ENCODE measurements at regions not wholly inside any gene's neighbourhood (a gene's known extent, or its start where the extent isn't known, plus 50 kb on each side); places are given as distances from the start of the nearest gene placed in this dataset.
"Not testable (repeated sequence)": the region's sequence is repeated elsewhere in the genome, so short reads cannot be mapped to it uniquely, and the experiment has no call there.

DNA sequence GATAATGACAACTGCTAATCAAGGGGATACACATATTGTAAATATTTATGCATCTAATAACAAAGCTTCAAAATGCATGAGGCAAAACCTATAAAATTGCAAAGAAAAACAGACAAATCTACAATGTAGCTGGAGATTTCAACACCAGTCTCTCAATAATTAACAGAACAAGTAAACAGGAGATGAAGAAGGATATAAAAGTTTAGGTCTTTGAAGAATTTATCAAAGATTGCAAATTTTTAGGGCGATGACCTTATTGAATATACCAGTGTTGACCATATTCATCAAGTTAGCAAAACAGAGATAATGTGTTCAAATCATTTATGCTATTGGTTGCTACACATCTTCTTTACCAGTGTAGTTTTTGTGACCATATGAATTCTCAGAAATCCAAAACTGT is 237.8 kb upstream of the SGK1 start:
- no peak for DNase-seq (ENCODE audit: low spot score)

DNA sequence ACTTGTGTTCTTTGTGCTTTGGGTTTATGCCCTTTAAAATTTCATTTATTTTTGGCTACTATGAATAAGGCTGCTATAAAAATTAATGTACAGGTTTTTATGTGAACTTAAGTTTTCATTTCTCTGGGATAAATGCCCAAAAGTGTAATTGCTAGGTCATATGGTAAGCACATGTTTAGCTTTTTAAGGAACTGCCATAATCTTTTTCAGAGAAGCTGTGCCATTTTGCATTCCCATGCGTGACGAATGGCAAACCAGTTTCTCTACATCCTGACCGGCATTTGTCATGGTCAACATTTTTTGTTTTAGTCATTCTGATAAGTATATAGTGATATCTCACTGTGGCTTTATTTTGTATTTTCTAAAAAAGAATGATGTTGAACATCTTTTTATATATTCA is 236.0 kb upstream of the SGK1 start:
- DNase-seq (ENCODE audit: low spot score): no peak

DNA sequence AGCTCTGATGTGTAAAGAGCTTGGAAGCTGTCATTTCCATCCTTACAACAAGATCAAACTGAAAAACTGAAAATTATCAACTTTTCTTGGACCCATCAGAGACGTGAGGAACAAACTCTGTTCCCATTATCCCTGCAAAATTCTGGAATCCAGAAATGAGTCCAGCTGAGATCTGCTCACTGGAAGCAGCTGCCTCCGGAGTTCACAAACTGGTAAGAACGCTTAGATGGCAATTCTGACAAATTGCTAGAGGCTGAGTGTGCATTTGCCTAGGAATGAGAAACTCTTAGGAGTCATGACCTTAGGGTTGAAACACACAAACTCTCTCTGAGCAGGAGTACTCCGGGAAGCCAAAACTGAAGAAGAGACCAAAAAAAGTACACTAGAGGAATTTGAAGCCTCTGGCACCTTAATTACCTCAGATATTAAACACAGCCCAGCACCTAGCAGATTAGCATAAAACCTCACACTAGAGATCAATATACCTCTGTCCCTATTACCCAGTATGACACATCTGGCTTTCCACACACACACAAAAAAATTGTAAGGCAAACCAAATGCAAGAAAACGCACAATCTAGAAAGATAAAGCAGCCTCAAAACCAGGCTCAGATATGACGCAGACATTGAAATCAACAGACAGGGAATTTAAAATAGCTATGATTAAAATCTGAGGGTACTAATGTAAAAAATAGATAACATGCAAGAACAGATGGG is 233.5 kb upstream of the SGK1 start:
- no peak for DNase-seq (ENCODE audit: low spot score)

DNA sequence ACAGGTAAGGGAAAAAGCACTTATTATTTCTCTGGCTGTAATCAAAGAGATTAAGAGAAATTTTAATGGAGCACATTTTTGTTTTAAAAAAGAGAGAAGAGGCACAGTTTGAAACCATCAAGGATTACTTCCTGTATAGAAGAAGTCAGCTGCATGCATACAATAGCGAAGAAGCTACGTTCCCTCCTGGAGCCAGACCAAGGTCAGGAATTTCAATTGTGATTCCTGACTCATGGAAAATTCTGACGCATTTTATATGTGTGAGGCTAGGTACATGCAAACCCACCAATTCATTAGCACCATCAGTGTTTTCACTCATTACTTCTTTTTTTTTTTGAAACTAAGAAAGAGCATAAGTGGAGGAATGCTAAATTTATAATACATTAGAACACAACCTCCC is 232.7 kb upstream of the SGK1 start:
- DNase-seq (ENCODE audit: low spot score): no peak

DNA sequence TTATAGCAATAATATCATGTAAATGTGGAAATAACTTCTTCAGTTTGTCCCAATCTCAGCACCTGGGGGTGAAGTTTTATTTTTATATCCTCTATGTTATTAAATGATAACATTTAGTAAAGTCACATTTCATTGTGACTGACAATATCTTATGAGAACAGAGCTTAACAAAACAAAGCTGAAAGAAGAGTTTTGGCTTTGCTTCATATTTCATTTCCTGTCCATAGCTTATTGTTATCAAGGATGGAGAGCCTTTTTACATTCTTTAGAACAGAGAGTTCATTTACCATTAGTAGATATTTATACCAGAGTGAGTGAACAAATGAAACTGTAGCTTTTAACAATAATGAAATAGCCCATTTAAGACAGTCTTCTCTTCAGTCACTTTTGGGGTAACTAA is 231.9 kb upstream of the SGK1 start:
- no peak for DNase-seq (ENCODE audit: low spot score)

DNA sequence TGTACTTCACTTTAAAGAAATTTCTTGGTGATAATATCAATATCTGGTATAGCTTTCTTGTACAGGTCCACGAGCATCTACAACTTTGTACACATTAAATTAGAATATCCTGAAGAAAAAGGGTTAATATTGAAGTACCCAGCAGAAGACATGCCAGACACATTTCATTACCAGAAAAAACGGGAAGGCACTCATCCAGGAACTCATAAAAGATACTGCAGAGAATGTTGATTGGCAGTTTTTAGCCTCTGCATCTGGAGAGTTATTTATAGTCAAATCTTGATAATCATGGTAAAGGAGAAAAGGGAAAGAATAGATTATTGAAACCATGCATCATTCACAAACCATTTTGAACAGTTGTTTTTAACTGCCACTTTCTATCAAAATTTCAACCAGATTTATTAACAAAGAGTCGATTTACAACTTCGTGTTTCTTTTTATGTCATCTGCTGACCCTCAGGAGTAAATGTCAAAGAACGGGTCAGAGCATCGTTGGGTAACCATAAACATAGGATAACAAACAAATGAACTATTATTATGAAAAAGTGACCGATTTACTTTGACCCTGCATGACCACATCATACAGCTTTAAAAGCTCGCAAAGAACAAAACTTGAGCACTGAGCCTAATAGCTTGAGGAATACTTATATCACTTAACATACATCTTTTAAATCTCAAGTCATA is 229.2 kb upstream of the SGK1 start:
- no peak for DNase-seq (ENCODE audit: low spot score)

DNA sequence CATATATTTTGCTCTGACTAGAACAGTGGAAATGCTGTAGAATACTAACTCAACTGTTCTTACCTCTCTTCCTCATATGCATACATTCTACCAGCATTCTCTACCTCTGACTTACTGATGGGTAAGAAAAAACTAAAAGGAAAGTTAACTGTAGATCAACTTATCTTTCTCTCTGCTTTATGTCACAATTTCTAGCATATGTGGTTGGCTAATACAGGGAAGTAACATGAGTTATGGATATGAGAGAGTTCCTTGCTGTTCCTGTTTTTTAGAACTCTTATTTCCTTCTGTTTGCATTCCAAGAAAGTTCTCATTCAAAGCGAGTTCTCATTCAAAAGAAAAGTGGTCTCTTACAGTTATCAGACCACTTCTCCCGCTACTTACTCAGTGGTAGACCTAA is 226.8 kb upstream of the SGK1 start:
- DNase-seq (ENCODE audit: low spot score): no peak

DNA sequence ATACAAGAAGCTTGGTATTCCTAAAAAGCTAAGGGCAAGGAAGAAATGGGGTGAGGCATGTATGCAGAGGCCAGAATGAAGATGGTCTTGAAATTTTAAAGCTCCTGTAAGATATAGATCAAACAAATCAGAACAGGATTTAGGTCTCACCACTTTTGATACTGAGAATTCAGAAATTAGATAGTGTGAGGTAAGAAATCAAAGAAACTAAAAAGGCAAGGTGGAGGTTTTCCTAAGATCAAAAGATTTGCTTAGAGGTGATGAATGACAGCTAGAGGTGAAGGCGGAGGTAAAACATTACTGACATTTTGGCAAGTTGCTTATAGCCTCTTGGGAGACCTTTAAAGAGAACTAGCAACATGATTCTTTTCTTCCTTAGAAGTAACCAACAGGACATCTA is 225.2 kb upstream of the SGK1 start:
- no peak for DNase-seq (ENCODE audit: low spot score)

DNA sequence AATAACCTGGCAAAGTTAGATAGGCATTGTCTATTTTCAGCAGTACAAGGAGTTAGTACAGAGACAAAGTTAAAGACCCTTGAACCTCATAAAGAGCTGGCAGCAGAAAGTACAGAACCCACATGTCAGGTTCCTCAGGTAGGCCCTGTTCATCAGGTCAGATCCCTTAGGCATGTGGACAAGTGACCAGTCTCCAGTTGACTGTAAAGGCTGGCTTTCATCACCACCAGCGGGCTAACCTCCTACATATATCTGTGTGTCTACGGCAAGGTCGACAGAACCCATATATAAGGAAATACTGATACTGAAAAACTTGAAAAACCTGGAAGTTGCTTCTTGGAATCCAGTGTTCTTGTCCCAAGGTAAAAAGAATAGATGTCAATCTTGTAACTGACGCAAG is 223.1 kb upstream of the SGK1 start:
- DNase-seq (ENCODE audit: low spot score): no peak

DNA sequence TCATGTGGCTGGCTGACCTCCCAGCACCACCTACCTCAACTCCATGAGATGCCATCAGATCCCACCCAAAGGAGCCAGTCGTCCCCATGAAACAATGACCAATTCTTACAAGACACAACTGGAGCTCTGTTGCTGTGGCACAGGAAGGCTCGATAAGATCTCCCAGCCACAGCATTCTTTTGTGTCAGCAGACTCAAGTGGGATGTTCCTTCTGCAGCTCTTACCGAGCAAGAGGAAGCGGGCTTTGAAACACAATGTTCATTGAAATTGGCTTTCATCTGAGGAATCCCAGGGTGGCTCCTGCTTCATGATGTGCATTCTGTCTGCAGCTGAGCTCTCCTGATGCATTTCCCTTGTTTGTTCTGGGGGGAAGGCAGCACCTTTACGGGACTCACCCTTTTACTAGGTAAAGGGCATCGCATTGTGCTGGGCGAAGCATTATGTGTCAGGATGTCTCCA is 222.0 kb upstream of the SGK1 start:
- DNase-seq (ENCODE audit: low spot score): no peak

DNA sequence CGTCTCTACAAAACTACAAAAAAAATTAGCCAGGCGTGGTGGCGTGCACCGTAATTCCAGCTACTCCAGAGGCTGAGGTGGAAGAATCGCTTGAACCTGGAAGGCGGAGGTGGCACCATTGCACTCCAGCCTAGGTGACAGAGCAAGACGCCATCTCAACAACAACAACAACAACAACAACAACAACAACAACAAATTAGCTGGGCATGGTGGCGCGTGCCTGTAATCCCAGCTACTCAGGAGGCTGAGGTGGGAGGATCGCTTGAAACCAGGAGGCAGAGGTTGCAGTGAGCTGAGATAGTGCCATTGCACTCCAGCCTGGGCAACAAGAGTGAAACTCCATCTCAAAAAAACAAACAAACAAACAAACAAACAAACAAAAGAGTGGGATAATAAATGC is 219.9 kb upstream of the SGK1 start:
- not testable (repeated sequence) for DNase-seq (ENCODE audit: low spot score)

DNA sequence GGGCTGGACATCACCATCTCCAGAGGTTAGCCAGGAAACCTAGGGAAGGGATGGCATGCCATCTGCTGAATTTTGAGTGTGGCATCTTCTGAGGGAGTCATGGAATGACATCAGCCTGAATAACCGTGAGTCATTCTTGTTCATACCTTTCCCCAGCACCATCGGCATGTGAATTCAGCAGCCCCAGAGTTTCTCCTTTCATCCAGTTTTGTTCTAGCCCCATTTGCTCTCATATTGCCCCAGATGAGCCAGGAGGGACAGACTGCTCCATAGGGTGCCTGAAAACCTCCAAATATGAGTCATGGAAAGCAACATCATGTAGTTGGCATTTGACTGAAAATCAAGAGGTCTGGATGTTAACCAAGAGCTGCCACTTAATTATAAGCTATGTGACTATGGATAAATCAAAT is 219.2 kb upstream of the SGK1 start:
- no peak for DNase-seq (ENCODE audit: low spot score)

DNA sequence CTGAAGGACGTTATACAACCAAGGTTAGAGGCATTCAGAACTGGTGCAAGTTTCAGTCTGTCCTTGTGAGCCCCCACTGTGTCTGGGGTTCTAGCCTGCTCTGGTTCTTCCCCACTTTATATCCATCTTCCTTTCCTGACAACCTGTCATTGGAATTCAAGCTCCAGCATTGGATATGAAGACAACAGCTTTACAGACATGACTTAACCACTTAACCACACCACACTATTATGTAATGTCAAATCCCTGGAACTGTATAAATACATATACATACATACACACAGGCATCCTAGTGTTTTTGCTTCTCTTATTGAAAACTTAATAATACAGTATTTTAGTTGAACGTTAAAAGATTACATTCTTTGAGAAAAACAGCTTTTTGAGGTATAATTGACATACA is 217.9 kb upstream of the SGK1 start:
- no peak for DNase-seq (ENCODE audit: low spot score)

DNA sequence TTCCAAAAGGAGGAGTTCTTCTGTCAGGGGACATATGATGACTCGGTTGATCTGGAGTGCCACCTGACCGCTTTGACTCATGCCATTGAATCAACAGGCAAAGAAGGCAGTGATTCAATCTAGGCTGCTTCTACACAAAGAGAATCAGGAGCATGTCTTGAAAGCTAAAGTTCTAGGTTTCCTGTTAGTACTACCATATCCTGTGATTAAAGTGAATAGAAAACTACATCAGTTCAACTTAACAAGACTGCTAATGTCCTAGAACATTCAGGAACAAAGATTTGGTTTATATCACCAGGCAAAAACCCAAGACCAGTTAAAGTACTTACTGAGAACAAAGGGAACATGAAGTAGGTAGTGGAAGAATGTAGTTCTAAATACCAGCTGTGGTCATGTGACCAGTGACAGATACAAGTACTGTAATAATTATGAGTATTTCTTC is 216.8 kb upstream of the SGK1 start:
- DNase-seq (ENCODE audit: low spot score): peak; percentile 6

DNA sequence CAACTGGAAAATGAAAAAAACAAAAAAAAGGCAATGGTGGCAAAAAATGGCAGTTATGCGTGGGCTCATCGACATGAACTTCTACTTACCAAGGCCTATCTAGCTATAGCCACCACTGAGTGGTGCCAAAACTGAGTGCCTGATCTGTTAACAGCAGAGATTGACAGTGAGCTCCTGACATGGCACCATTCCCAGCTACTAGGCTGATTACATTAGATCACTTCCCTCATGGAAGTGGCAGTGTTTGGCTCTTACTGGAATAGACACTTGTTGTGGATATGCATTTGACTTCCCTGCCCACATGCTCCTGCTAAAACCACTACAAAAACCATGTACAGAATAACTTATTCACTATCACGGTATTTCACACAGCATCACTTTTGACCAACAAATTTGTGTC is 216.1 kb upstream of the SGK1 start:
- no peak for DNase-seq (ENCODE audit: low spot score)

DNA sequence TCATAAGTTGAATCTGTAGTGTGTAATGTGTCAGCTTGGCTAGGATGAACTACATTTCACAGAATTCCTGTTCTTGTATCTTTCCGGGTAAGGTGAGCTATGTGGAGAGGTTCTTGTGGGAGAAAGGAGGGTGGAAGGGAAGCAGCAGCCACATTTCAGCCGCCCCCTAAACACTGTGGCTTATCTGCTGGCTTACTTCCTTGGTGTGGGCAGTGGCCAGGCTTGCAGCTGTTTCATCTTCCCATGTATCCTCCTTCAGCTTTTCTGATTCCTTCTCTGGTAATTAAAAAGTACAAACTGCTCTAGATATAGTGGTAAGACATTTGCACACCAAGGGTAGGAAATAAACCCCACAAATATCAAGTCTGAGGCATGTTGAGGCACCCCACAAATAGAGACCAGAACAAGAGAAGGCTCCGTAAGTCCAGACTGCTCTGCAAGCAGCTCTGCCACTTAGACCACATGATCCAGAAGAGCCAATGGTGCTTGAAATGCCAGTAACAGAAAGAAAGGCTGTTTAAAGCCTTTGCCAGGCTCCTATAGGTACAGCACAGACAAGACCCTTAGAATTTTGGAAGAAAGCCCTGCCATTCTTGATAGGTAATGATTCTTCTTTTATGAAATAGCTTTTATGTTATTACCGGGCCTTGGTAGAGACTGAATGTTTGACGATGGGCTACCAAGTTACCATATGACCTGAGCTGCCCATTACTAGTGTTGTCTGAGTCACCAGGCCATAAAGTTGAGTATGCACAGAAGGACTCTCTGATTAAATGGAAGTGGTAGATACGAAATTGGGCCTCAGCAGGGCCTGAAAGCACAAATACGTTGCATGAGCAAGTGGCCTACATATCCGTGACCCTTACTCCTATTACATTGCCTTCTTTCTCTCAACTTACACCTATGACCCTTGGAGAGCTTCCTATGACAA is 215.0 kb upstream of the SGK1 start:
- DNase-seq (ENCODE audit: low spot score): no peak

DNA sequence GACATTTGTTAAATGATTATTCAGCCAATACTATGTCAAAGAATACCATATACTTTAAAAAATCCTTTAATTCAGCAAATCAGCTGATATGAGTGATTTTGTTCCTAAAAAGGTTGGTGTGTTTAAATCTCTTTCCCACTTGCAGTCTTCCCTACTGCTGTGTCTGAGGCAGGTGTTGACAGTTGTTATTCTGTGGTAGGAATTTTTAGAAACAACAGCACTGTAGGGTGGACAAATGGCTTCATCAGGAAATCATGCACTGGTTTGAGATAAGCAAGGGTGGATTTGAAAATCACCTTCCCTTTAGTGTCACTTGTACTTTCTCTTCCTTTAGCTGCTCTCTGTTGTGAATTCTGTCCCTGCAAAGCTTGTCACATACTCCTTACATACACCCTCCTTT is 213.7 kb upstream of the SGK1 start:
- DNase-seq (ENCODE audit: low spot score): no peak

DNA sequence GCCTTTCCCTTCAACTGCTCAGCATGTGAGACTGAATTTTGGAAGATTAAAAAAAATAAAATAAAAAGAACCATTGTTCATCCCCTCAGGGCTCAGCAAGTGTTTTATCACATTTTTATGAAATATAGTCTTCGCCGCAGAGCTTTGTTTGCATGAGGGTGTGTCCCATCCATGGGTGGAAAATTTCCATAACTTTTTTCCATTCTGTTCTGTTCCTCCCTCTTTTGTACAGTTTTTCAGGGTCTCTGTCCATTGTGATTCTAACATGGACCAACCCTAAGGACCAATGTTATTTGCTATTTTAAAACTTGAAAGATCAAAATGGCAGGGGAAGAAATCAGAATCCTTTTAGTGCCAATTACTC is 213.3 kb upstream of the SGK1 start:
- DNase-seq (ENCODE audit: low spot score): no peak

DNA sequence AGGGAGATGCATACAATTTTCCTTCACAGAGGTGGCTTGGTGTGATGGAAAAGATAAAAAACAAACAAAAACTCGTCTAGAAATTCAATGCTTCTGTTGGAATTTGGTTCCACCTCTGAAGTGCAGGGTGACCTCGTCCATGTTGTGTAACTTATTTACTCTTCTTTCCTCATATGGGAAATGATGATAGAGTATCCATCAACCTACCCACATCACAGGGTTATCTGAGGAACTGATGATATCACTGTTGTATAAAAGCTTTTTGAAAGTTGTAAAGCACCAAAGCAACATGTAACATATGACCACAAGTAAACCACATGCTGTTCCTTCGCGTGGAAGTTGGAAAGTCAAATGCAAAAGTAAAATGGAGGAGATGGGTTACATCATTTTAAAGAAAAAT is 212.0 kb upstream of the SGK1 start:
- no peak for DNase-seq (ENCODE audit: low spot score)

DNA sequence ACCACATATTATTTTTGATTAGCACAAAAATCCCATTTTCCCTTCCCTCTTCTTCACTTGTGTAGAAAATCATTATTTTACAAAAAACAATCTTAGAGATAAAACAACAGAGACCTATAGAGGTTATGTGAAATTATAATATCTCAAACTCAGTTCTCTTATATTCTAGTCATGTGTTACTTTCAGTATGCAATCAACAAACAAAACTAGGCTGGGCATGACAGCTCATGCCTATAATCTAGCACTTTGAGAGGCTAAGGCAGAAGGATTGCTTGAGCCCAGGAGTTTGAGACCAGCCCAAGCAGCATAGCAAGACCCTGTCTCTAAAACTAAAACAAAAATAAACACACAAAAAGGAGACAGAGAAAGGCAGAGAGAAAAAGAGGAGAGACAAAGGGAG is 211.4 kb upstream of the SGK1 start:
- DNase-seq (ENCODE audit: low spot score): no peak

DNA sequence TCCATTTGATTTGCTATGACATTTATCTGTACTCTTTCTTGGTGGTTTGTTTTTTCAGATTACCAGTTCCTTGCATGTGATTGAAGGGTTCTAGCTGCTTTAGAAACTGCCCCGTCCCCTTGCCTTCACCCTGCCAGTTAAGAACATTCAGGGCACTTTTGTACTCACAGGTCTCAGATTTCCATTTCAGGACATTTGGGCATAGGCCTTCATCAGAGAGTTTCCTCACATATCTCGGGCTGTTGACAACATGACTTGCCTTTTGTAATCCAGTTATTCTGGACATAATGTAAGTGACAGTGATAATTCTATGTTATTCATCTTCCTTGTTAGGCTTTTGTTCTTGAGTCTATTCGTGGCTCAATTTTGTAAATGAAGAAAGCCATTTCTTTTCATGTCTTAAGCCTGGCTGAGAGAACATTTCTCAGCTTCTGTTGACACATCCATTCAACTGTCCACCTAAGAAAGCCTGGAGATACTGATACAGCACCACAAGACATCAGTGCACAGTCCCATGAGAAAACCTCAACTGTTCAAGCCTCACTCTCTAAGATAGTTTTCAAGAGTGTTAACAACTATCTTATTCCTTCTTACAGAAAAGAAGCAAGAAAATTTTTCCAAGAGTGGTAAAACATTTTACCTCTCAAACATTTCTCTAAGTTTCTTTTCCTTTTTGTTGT is 209.3 kb upstream of the SGK1 start:
- no peak for DNase-seq (ENCODE audit: low spot score)

DNA sequence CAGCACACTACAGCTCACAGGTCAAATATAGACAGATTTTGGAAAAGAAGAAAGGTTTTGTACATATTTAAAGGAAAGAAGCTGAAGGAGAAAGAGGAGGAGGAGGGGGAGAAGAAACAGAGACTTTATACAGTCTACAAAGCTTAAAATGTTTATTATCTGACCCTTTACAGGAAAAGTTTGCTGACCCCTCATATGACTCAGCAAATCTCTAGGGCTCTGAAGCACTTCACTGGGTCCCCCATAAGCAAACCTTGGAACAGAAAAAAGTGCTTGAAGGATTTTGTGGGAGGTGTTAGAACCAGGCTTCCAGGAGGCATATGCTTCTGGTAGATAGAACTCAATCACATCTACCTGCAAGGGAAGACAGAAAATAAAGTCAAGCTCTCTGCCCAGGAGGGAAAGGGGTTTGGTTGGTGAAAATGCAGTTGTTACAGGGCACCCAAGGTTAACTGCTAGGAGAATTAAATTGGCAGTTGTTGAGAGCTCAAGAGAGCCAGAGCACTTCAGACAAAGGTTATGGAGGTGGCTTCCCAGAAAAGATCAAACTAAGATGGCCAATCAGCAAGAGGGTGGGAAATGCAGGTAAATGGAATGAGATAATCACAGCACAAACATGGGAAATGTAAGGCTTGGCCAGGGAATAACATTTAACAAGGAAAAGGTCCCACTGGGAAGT is 207.4 kb upstream of the SGK1 start:
- DNase-seq (ENCODE audit: low spot score): no peak
